Loucy (cell line): ENCODE measurements at regions not wholly inside any gene's neighbourhood (a gene's known extent, or its start where the extent isn't known, plus 50 kb on each side); places are given as distances from the start of the nearest gene placed in this dataset.
"Not testable (repeated sequence)": the region's sequence is repeated elsewhere in the genome, so short reads cannot be mapped to it uniquely, and the experiment has no call there.

Experiments
- H2AFZ ChIP-seq: fragments of 200-600 bp; sonication (generic); 2 replicates; pipeline ENCODE4 v1.6.0; 2016; ENCODE audit warnings: antibody characterized with exemption, mild to moderate bottlenecking, low read length, moderate library complexity
- H3F3A ChIP-seq: fragments of 200-600 bp; 2 replicates; pipeline ENCODE4 v1.6.0; 2016; ENCODE audit warnings: antibody characterized with exemption, low read depth, mild to moderate bottlenecking
- H3K27me3 ChIP-seq: fragments of 200-600 bp; sonication (generic); 2 replicates; pipeline ENCODE4 v1.6.1; 2014; ENCODE audit warnings: low read length, mild to moderate bottlenecking; ENCODE audit not compliant: insufficient read depth, poor library complexity, severe bottlenecking
- H3K36me3 ChIP-seq: fragments of 200-600 bp; sonication (generic); 2 replicates; pipeline ENCODE4 v1.6.1; 2016; ENCODE audit warnings: low read length; ENCODE audit not compliant: insufficient read depth
- H3K4me1 ChIP-seq: fragments of 200-600 bp; sonication (generic); 2 replicates; pipeline ENCODE4 v1.5.1; 2014; ENCODE audit warnings: low read length, mild to moderate bottlenecking; ENCODE audit not compliant: insufficient read depth, poor library complexity, severe bottlenecking
- H3K4me2 ChIP-seq: fragments of 200-600 bp; sonication (generic); 2 replicates; pipeline ENCODE4 v1.6.0; 2014; ENCODE audit warnings: antibody characterized with exemption, low read length, low read depth, mild to moderate bottlenecking; ENCODE audit not compliant: poor library complexity, severe bottlenecking
- H3K4me3 ChIP-seq: fragments of 200-600 bp; sonication (generic); 2 replicates; pipeline ENCODE4 v1.5.1; 2014; ENCODE audit warnings: low read length, mild to moderate bottlenecking, mixed read lengths; ENCODE audit not compliant: poor library complexity, severe bottlenecking
- H3K79me2 ChIP-seq: fragments of 200-600 bp; sonication (generic); 2 replicates; pipeline ENCODE4 v1.6.1; 2014; ENCODE audit warnings: low read length; ENCODE audit not compliant: insufficient read depth
- H3K9ac ChIP-seq: fragments of 200-600 bp; sonication (generic); 2 replicates; pipeline ENCODE4 v1.6.0; 2014; ENCODE audit warnings: mild to moderate bottlenecking, low read depth, low read length, moderate library complexity; ENCODE audit not compliant: poor library complexity, severe bottlenecking
- H3K9me2 ChIP-seq: fragments of 200-600 bp; sonication (generic); replicated peaks from 2 replicates; pipeline ENCODE4 v1.6.1; 2016; ENCODE audit warnings: low read depth, low read length, mixed read lengths
- H3K9me3 ChIP-seq: fragments of 200-600 bp; sonication (generic); 2 replicates; pipeline ENCODE4 v1.6.1; 2014; ENCODE audit warnings: mild to moderate bottlenecking, antibody characterized with exemption, low read length, low read depth; ENCODE audit not compliant: insufficient read depth
- H4K20me1 ChIP-seq: fragments of 200-600 bp; sonication (generic); 2 replicates; pipeline ENCODE4 v1.6.0; 2014; ENCODE audit warnings: antibody characterized with exemption, low read length, mild to moderate bottlenecking; ENCODE audit not compliant: insufficient read depth, poor library complexity, severe bottlenecking
- EZH2phosphoT487 ChIP-seq: fragments of 200-600 bp; IDR thresholded peaks from 2 replicates; pipeline ENCODE4 v1.6.1; 2018; ENCODE audit warnings: antibody characterized with exemption, mild to moderate bottlenecking, moderate library complexity, borderline replicate concordance
- TF ChIP-seq, protein P1 (sequence below): fragments of 200-600 bp; sonication (generic); conservative IDR thresholded peaks from 2 replicates; pipeline ENCODE4 v1.5.1; 2014; ENCODE audit warnings: mild to moderate bottlenecking, antibody characterized with exemption, low read length

DNA sequence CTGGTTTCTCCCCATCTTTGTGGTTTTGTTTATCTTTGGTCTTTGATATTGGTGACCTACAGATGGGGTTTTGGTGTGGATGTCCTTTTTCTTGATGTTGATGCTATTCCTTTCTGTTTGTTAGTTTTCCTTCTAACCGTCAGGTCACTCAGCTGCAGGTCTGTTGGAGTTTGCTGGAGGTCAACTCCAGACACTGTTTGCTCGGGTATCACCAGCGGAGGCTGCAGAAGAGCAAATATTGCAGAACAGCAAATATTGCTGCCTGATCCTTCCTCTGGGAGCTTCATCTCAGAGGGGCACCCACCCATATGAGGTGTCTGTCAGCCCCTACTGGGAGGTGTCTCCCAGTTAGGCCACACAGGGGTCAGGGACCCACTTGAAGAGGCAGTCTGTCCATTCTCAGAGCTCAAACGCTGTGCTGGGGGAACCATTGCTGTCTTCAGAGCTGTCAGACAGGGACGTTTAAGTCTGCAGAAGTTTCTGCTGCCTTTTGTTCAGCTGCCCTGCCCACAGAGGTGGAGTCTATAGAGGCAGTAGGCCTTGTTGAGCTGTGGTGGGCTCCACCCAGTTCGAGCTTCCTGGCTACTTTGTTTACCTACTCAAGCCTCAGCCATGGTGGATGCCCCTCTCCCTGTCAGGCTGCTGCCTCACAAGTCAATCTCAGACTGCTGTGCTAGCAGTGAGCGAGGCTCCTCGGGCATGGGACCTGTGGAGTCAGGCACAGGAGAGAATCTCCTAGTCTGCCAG is 94.8 kb upstream of the BNIP2 start:
- not testable (repeated sequence) for H3K9me2 ChIP-seq

GRCh38 chr15:59779110-59779509 is 90.0 kb upstream of the BNIP2 start:
- Histone ChIP-seq H4K20me1 (no peaks in the 10 kb centered on the region), H3K4me3 (no peak overlapping the region), H3K4me2 (no peak overlapping the region), H3K36me3 (no peaks in the 10 kb centered on the region), H3K9ac (no peak overlapping the region), H3K79me2 (no peaks in the 10 kb centered on the region), H3K27me3 (no peaks in the 10 kb centered on the region), H3K9me3 (no peaks in the 10 kb centered on the region), H2AFZ (no peak overlapping the region), H3F3A (no peaks in the 10 kb centered on the region), H3K9me2 (no peaks in the 10 kb centered on the region), H3K4me1 (no peaks in the 10 kb centered on the region)
- TF ChIP-seq, protein P1, sequence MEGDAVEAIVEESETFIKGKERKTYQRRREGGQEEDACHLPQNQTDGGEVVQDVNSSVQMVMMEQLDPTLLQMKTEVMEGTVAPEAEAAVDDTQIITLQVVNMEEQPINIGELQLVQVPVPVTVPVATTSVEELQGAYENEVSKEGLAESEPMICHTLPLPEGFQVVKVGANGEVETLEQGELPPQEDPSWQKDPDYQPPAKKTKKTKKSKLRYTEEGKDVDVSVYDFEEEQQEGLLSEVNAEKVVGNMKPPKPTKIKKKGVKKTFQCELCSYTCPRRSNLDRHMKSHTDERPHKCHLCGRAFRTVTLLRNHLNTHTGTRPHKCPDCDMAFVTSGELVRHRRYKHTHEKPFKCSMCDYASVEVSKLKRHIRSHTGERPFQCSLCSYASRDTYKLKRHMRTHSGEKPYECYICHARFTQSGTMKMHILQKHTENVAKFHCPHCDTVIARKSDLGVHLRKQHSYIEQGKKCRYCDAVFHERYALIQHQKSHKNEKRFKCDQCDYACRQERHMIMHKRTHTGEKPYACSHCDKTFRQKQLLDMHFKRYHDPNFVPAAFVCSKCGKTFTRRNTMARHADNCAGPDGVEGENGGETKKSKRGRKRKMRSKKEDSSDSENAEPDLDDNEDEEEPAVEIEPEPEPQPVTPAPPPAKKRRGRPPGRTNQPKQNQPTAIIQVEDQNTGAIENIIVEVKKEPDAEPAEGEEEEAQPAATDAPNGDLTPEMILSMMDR = no peak
- TF ChIP-seq EZH2phosphoT487 = no peak

More for the DNA sequence above, 94.8 kb upstream of the BNIP2 start:
- not testable (repeated sequence) for H3K36me3 ChIP-seq, H3K79me2 ChIP-seq, H3K9ac ChIP-seq, H3F3A ChIP-seq, H3K4me3 ChIP-seq, H2AFZ ChIP-seq, H3K4me2 ChIP-seq, H3K9me3 ChIP-seq, H3K4me1 ChIP-seq, H4K20me1 ChIP-seq, H3K27me3 ChIP-seq

GRCh38 chr15:59764775-59765174 is 75.7 kb upstream of the BNIP2 start:
- no peaks in the 10 kb centered on the region for H4K20me1 ChIP-seq
- TF ChIP-seq, protein P1 = no peak; the same call in none of the 2 replicates
- no peak for TF ChIP-seq EZH2phosphoT487
- no peaks in the 10 kb centered on the region for H3K36me3 ChIP-seq
- no peaks in the 10 kb centered on the region for H3K4me1 ChIP-seq
- no peaks in the 10 kb centered on the region for H3K79me2 ChIP-seq
- H3K9me2 ChIP-seq = no peaks in the 10 kb centered on the region
- H3F3A ChIP-seq = no peaks in the 10 kb centered on the region
- no peak overlapping the region for H3K4me3 ChIP-seq
- H2AFZ ChIP-seq = no peak overlapping the region
- no peaks in the 10 kb centered on the region for H3K27me3 ChIP-seq
- no peaks in the 10 kb centered on the region for H3K9me3 ChIP-seq
- no peak overlapping the region for H3K4me2 ChIP-seq
- H3K9ac ChIP-seq = no peak overlapping the region

DNA sequence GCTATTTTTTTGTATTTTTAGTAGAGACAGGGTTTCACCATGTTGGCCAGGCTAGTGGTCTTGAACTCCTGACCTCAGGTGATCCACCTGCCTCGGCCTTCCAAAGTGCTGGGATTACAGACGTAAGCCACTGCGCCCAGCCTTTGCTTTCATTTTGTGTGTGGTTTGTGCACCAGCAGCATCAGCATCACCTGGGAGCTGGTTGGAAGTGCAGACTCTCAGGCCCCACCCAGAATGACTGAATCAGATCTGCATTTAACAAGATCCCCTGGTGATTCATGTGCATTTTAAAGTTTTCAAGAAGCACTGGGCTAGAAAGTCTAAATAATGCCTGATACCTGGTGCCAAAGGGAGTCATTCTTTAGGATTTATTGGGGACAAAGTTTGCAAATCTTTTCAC is 73.4 kb upstream of the BNIP2 start:
- no peaks in the 10 kb centered on the region for H3K27me3 ChIP-seq
- no peaks in the 10 kb centered on the region for H3F3A ChIP-seq

GRCh38 chr15:59760256-59760655 is 71.1 kb upstream of the BNIP2 start:
- H2AFZ ChIP-seq, H3K4me2 ChIP-seq, H3K27me3 ChIP-seq, H3K4me3 ChIP-seq, H3K79me2 ChIP-seq, H4K20me1 ChIP-seq, H3K9me2 ChIP-seq, H3K36me3 ChIP-seq, H3K9ac ChIP-seq, H3K9me3 ChIP-seq, H3K4me1 ChIP-seq, H3F3A ChIP-seq: not testable (repeated sequence)

More for the DNA sequence above, 73.4 kb upstream of the BNIP2 start:
- no peaks in the 10 kb centered on the region for H3K79me2 ChIP-seq
- no peaks in the 10 kb centered on the region for H3K4me1 ChIP-seq
- H3K36me3 ChIP-seq = no peaks in the 10 kb centered on the region
- H3K4me2 ChIP-seq = no peak overlapping the region
- H3K9ac ChIP-seq = no peak overlapping the region
- no peaks in the 10 kb centered on the region for H4K20me1 ChIP-seq
- H2AFZ ChIP-seq = no peak overlapping the region
- TF ChIP-seq, protein P1 = no peak
- TF ChIP-seq EZH2phosphoT487 = no peak
- H3K4me3 ChIP-seq = no peak overlapping the region
- no peaks in the 10 kb centered on the region for H3K9me3 ChIP-seq
- no peaks in the 10 kb centered on the region for H3K9me2 ChIP-seq
